ENCODE measurements at regions not wholly inside any gene's neighbourhood (a gene's known extent, or its start where the extent isn't known, plus 50 kb on each side); places are given as distances from the start of the nearest gene placed in this dataset.

GRCh38 chr14:98370352-98370751, 901.6 kb downstream of the BCL11B start:
- TF ChIP-seq POLR2AphosphoS5 (IDR thresholded peaks at IDR 0.05; ENCODE audit: low read depth): no peak
- TF ChIP-seq, protein P1, sequence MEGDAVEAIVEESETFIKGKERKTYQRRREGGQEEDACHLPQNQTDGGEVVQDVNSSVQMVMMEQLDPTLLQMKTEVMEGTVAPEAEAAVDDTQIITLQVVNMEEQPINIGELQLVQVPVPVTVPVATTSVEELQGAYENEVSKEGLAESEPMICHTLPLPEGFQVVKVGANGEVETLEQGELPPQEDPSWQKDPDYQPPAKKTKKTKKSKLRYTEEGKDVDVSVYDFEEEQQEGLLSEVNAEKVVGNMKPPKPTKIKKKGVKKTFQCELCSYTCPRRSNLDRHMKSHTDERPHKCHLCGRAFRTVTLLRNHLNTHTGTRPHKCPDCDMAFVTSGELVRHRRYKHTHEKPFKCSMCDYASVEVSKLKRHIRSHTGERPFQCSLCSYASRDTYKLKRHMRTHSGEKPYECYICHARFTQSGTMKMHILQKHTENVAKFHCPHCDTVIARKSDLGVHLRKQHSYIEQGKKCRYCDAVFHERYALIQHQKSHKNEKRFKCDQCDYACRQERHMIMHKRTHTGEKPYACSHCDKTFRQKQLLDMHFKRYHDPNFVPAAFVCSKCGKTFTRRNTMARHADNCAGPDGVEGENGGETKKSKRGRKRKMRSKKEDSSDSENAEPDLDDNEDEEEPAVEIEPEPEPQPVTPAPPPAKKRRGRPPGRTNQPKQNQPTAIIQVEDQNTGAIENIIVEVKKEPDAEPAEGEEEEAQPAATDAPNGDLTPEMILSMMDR (IDR thresholded peaks at IDR 0.05; ENCODE audit: insufficient read depth, low read length): no peak
- TF ChIP-seq GABPA (IDR thresholded peaks at IDR 0.05; ENCODE audit: low read depth): no peak
- TF ChIP-seq SPI1 (IDR thresholded peaks at IDR 0.05; ENCODE audit: borderline replicate concordance, low read depth): no peak
- TF ChIP-seq REST (IDR thresholded peaks at IDR 0.05; ENCODE audit: insufficient replicate concordance, low read depth): no peak
- no peak overlapping the region for H3K4me3 ChIP-seq (replicated peaks; ENCODE audit: insufficient read depth, low read length)
- no peak overlapping the region for H3K27ac ChIP-seq (replicated peaks)
- H3K27me3 ChIP-seq (ENCODE audit: insufficient read depth, poor library complexity, severe bottlenecking): no peaks in the 10 kb centered on the region
- no peak for DNase-seq (ENCODE audit: low read depth in 1 of 2, low spot score in 1 of 2)

GRCh38 chr14:98371141-98371540, 900.9 kb downstream of the BCL11B start:
- TF ChIP-seq POLR2AphosphoS5 (IDR thresholded peaks at IDR 0.05; ENCODE audit: low read depth) (no peak), SPI1 (IDR thresholded peaks at IDR 0.05; ENCODE audit: borderline replicate concordance, low read depth) (no peak)
- TF ChIP-seq, protein P1 (IDR thresholded peaks at IDR 0.05; ENCODE audit: insufficient read depth, low read length): no peak
- no peak for DNase-seq (ENCODE audit: low read depth in 1 of 2, low spot score in 1 of 2)
- Histone ChIP-seq H3K27me3 (ENCODE audit: insufficient read depth, poor library complexity, severe bottlenecking) (no peaks in the 10 kb centered on the region), H3K27ac (replicated peaks) (no peak overlapping the region), H3K4me3 (replicated peaks; ENCODE audit: insufficient read depth, low read length) (no peak overlapping the region)

- Histone ChIP-seq H3K27ac (replicated peaks) (no peak overlapping the region), H3K4me3 (replicated peaks; ENCODE audit: insufficient read depth, low read length) (no peak overlapping the region), H3K27me3 (ENCODE audit: insufficient read depth, poor library complexity, severe bottlenecking) (no peaks in the 10 kb centered on the region)
- TF ChIP-seq SPI1 (IDR thresholded peaks at IDR 0.05; ENCODE audit: borderline replicate concordance, low read depth): no peak
- TF ChIP-seq GABPA (IDR thresholded peaks at IDR 0.05; ENCODE audit: low read depth): no peak
- no peak for TF ChIP-seq REST (IDR thresholded peaks at IDR 0.05; ENCODE audit: insufficient replicate concordance, low read depth)
- no peak for DNase-seq (ENCODE audit: low read depth in 1 of 2, low spot score in 1 of 2)
Observed at GRCh38 chr14:98374136-98374535, 897.9 kb downstream of the BCL11B start.

GRCh38 chr14:98375566-98375965, 896.4 kb downstream of the BCL11B start:
- Histone ChIP-seq H3K27ac (replicated peaks) (no peak overlapping the region), H3K27me3 (ENCODE audit: insufficient read depth, poor library complexity, severe bottlenecking) (no peaks in the 10 kb centered on the region), H3K4me3 (replicated peaks; ENCODE audit: insufficient read depth, low read length) (no peak overlapping the region)
- no peak for TF ChIP-seq SPI1 (IDR thresholded peaks at IDR 0.05; ENCODE audit: borderline replicate concordance, low read depth)
- no peak for TF ChIP-seq REST (IDR thresholded peaks at IDR 0.05; ENCODE audit: insufficient replicate concordance, low read depth)
- TF ChIP-seq, protein P1 (IDR thresholded peaks at IDR 0.05; ENCODE audit: insufficient read depth, low read length): no peak
- no peak for TF ChIP-seq POLR2AphosphoS5 (IDR thresholded peaks at IDR 0.05; ENCODE audit: low read depth)
- no peak for TF ChIP-seq GABPA (IDR thresholded peaks at IDR 0.05; ENCODE audit: low read depth)
- no peak for DNase-seq (ENCODE audit: low read depth in 1 of 2, low spot score in 1 of 2)
